HG02870 (cell line): ENCODE measurements at regions not wholly inside any gene's neighbourhood (a gene's known extent, or its start where the extent isn't known, plus 50 kb on each side); places are given as distances from the start of the nearest gene placed in this dataset.
"Not testable (repeated sequence)": the region's sequence is repeated elsewhere in the genome, so short reads cannot be mapped to it uniquely, and the experiment has no call there.

Experiments
- ATAC-seq: cut with Tn5 transposase; IDR thresholded peaks from one replicate; pipeline ENCODE4 v1.9.1; 2021; ENCODE audit warnings: mild to moderate bottlenecking, moderate library complexity; ENCODE audit not compliant: unreplicated experiment

DNA sequence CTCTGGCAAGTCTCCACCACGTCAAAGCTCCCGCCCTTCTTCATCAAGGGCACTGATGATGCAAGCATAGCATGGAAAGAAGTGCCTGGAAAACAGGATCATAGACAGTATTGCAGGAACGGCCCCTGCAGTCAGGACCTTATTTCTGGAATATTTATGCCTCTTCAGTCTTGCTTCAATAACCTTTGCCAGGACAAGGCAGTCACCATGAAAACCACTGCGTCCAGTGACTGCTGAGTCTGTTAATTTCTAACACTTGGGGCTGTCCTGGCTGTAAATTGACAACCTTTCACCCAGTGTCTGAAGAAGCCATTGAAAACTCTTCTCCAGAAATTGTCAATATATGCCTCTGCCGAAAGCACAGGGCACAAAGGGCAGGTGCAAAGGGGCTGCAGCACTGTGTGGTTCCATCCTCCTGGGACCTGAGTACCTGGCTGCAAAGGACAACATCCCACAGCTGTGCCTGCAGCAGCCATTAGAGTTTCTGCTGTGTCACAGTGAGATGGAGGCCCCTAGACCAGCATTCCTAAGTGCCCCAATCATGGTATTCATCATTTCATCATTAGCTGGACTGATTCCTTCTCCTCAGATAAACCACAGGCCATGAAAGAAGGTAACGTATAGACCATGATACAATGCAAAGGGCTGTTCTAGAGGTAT lies 819.6 kb downstream of the RNF144A start:
- ATAC-seq: no peak

DNA sequence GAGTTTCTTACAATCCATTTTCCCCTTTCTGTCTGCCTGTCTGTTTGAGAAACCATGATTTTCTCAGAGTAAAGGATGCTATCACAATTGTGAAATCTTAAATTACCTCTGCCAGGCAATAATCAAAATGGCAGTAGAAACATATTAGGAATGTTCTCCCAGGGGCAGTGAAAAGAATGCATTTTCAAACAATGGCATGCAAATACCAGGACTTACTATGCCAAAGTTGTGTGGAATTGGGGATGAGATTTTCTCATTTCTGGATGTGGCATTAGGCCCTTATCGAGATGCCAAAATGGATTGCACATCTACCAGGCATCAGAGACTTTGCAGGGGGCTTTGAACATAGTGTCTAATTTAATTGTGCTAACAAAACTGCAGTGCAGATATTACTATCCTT lies 821.4 kb downstream of the RNF144A start:
- ATAC-seq: no peak

DNA sequence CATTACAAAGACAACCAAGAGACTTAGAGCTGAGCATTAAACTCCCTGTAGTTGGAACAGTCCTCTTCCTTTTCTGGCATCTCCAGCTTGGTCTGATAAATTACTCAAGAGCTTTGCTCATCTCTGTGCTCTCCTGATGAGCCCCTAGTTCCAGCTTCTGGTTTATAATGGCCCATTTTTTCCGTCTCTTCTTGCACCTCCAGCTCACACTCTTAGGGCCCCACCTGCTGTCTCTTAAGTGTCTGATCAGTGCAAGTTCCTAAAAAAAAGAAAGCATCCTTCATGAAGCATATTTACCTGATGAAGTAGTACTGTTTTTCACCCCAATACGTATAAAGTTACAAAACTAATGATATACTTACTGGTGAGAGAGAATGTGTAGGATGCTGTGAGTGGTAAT lies 822.9 kb downstream of the RNF144A start:
- no peak for ATAC-seq

DNA sequence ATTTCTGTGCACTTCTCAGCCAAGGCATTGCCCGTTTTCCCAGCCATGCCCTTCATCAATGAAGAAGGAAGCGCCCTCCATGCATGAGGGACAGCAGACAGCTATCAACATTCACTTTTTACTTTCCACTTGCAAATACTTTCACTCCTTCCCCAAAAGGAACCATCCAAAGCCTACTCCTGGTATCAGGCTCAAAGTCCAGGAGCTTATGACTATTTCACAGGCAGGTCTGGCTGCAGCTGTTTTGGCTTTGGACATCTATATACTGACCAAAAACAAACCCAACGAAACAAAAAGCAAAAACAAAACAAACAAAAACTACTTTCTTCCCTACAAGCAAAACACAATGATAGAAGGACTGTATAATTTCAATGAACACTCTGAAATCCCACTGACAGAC lies 825.1 kb downstream of the RNF144A start:
- no peak for ATAC-seq

DNA sequence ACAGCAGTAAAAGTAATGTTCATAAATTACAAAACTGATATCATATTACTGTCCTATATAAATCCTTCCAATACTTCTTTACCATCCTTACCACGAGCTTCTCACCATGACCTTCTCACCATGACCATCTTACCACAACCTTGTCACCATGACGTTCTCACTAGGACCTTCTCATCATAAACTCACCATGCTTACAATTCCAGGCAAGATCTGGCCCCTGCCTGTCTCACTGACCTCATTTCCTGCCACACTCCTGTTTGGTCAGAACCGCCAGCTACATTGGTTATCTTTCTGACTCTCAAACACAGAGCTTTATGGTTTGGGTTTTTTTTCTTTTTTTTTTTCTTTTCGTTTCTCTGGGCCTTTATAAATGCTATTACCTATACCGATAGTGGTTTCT lies 827.6 kb downstream of the RNF144A start:
- ATAC-seq: no peak

DNA sequence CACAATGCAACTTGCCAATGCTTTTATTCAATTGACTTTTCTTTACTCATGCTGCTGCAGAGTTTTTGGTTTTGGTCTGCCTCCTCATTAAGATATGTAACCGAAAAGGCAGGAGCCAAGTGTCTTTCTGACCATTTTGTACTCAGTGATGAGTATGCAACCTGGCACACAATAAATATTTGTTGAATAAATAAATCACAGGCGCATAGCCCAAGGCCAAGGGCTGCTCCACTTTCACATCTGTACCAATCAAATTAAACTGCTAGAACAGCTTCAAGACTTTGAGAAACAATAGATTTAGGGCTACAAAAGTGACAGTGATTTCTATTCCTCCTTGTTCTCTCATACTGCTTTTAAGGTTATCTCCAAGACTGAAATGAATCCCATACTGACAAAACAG lies 828.2 kb downstream of the RNF144A start:
- ATAC-seq: no peak

DNA sequence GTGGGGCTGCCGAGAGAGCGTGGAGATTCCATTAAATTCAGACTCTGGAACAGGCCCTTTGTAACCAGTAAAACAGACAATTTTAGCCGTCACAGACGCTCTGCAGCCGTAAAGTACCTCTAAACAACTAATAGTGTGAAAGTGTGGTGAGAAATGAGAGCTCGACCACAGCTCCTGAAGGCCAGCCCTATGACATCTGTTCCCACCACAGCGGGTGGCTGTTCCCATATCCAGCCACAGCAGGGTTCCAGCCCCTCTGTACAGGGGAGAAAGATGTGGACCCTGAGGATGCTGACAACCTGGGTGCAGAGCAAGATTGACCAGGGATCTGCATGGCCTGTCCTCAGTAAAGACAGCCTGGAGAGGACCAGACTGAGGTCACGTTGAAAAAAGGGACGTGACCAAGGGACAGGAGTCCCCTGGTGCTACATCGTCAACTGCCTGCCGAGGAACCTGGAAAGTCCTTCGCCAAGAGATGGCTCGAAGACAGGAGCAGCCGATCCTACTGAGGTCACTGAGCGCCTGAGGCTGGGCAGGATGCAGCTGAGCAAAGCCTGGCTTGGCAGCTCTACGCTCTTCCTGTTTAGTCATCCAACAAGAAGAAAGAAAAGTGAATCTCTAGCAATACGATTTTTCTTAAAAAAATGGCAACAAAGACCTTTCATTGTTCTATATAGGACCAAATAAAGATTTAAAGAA lies 831.7 kb downstream of the RNF144A start:
- ATAC-seq: no peak

DNA sequence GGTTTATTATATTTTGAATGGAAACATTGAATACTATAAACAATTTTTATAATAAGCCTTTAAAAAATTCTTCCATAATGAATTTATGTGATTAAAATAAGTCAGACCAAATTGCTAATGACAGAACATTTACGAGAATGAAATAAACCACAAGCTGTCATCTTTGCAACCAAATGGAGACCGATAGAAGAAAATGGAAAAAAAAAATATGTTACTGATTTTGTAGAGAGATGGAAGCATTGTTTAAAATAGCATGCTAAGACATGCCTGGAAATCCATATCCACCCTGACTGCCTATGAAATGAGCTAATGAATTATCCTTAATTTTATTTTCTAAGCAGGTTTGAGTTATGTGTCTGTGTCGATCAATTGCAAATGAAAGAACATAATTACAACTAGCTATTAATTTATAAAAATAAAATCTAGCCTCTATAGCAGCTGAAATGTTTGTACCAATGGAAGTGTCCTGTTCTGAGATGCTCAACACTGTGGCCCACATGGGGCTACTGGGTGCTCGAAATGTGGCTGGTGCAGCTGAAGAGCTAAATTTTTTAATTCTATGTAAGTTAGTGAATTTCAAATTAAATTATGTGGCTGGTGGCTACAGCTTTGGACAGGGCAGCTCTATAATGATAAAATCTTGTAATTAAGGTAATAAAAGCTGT lies 832.8 kb downstream of the RNF144A start:
- no peak for ATAC-seq

DNA sequence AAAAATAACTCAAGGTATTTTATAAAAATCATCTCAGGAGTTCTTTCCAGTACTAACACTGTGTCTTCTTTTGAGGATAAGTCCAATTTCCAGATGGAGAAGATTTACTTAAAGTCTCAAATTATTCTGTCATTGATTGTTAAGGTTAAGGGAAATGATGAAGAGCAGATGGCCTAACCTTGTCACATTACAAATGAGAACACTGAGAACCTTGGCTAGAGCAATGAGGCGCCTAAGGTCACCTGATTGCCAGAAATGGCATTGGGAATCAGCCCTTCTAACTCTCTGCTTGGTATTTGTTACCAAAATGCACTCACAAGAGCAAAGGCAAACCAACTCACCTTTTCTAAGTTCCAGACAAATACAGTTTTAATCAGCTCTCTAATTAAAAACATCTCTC lies 835.1 kb downstream of the RNF144A start:
- ATAC-seq: no peak

DNA sequence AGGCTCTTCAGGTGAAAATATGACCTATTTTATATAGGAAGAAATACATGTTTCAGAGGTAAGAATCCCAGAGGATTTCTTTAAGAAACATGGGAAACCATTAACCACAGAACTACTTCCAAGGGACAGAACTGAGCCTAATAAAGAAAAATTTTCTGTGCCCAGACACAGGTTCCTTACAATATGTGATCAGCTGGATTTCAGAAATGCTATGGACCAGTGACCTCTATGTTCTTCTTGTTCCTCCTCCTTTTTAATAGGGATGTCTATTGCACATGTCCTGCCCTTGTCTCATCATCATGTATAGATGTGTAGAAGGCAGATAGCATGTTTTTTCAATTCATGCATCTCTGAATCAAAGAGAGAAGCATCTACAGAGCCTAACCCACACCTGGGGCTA lies 836.6 kb downstream of the RNF144A start:
- no peak for ATAC-seq

DNA sequence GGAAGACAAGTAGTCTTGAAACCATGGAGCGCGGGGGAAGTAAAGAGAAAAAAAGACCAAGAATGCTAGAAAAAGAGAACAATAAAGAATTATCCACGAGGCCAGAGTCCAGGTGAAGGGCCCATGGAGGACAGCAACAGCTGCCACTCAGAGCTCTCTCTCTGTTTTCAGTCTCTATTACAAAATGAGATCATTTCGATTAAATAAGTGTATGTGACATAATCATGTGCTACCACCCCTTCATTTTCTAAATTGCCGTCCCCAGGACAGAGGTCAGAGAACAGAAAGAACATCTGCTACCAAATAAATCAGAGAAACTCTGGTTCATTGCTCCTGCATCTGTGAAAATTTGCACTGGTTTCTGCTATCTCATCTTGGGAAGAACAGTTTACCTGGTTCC lies 838.7 kb downstream of the RNF144A start:
- no peak for ATAC-seq

DNA sequence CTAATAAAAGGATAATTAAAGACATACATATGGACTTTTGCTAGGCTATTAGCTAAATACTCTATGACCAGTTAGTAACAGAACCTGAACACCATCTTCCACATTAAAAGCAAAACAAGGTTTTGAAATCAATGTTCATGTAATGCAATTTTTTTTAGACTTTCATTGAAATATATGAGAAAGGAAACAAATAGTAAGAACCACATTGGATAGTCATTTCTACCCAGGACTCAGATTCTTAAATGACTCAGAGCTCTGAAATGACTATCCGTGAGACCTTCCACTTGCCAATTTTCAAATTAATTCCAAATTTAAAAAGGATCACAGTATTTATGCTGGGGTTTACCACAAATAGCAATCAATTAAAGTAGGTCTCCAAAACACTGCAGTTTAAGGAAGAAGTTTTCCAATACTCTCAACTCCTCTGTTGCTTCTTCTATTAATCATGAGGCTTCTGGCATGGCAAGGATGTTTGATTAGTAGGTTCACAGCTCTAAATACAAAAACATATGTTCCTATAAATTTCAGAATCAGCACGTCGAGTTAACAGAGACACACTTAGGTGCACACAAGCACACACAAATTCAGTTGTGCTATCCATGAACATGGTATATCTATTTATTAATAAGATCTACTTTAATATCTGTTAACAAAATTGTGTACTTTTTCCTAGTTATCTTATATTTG lies 841.0 kb downstream of the RNF144A start:
- ATAC-seq: peak; percentile 95

DNA sequence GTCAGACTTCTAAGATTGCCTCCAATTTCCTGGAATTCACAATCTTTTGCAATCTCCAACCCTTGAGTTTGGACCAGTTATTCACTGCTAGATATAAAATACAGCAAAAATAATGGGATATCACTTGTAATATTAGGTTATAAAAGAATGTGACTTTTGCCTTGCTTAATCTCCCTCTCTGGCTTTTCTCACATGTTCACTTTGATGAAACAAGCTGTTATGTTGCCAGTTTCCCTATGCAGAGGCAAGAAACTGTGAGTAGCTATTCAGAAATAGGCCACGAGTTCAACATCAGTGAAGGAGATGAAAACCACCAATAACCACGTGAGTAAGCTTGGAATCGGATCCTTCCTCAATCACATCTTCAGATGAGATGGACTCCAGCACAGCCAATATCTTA lies 842.7 kb downstream of the RNF144A start:
- ATAC-seq: no peak

DNA sequence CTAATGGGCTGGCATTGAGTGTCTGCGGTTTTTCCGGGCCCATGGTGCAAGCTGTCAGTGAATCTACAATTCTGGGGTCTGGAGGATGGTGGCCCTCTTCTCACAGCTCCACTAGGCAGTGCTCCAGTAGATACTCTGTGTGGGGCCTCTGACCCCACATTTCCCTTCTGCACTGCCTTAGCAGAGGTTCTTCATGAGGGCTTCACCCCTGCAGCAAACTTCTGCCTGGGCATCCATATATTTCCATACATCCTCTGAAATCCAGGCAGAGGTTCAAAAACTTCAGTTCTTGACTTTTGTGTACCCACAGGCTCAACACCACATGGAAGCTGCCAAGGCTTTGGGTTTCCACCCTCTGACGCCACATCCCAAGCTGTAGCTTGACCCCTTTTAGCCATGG lies 846.2 kb downstream of the RNF144A start:
- ATAC-seq: not testable (repeated sequence)

DNA sequence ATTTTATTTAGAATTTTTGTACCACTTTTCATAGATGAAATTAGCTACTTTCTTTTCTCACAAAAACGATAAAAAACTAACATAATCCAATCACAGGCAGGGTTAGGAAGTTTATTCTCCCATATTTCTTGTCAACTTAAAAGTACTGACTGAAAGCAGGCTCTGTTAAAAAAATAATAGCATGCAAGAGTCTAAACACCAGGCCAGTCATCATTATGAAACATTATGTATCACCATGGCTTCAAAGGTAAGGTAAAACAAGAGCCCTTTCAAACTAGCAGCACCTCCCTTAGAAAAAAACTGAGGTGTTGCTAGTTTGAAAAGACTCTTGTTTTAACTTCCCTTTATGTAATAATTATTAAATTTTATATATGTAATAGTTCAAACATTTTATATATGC lies 848.0 kb downstream of the RNF144A start:
- no peak for ATAC-seq

DNA sequence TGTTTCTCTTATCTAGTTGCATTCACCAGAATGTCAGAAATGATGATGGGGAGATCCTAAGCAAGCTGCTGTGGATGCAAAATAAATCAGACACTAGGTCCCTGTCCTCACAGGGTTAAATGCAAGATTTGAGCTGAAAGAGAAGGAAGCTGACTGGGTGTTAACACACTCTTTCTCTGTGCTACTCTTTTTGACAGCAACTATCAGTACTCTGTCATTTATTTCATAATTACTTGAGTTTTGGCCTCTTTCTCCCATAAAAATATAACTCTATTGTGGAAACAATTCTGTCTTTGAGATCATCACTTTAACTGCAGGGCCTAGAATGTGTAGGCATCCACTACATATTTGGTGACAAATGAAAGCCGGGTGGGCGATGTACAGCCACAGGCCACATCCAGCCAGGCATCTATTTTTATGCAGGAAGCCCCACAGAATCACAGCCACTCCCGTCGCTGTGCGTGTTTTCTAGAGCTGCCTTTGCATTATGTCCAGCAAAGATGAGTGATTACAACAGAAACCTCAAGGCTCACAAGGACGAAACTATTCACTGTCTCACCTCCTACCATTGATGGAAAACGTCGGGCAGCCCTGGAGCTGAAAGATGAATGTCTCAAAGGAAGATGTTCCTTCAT lies 849.0 kb downstream of the RNF144A start:
- ATAC-seq: no peak

DNA sequence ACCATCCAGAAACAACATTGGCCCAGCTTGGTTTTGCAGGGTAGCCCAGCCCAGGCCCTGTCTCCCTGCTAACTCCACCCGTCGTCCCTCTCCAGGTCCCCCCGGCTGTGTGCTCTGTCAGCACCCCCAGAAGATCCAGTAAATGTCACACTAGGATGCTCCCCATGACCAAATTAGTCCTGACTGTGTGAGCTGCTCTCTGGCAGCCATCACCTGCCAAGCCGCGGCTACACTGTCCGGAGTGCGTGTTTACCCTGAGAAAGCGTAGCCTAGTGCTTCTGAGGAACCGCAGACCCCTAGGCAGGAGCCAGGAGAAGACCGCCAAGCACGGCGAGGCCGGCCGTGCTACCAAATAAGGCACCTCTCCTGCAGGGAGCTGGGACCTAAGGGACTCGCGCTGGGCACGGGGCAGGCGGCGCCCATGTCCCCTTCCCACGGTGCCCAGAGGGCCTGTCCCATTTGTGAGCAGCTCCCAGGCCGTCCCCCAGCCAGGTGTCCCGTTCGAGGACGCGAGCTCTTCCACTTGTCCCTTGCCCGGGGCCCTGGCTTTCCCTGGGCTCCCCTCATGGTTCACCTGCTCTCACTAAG lies 849.9 kb downstream of the RNF144A start:
- ATAC-seq: no peak

DNA sequence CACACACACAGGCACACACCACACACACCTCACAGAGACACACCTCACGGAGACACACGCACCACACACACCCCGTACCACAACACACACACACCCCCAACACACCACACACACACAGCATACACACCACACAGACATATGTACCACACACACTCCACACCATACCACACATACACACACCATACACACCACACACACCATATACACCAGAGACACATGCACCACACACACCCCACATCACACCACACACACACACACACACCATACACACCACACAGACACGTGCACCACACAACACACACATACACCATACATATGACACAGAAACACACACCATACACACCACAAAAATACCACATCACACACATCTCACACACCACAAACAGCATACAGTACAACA lies 850.7 kb downstream of the RNF144A start:
- ATAC-seq: no peak

DNA sequence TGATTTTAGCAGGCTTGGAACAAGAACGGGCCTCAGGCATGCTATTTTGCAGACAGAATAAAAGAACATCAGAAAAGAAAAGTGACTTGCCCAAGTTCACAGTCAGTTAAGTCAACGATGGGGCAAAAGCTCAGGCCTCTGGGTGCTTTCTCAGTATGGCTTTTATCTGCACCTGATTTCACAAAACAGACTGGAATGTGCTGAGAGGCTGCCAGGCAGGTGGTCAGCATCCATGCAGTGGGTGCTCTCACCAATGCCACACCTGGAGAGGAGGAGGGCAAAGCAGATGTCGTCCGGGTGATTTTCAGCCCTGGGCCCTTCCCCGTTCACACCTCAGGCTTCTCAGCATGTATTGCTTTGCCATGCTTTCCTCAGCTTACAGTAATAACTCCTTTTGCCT lies 854.6 kb downstream of the RNF144A start:
- no peak for ATAC-seq

DNA sequence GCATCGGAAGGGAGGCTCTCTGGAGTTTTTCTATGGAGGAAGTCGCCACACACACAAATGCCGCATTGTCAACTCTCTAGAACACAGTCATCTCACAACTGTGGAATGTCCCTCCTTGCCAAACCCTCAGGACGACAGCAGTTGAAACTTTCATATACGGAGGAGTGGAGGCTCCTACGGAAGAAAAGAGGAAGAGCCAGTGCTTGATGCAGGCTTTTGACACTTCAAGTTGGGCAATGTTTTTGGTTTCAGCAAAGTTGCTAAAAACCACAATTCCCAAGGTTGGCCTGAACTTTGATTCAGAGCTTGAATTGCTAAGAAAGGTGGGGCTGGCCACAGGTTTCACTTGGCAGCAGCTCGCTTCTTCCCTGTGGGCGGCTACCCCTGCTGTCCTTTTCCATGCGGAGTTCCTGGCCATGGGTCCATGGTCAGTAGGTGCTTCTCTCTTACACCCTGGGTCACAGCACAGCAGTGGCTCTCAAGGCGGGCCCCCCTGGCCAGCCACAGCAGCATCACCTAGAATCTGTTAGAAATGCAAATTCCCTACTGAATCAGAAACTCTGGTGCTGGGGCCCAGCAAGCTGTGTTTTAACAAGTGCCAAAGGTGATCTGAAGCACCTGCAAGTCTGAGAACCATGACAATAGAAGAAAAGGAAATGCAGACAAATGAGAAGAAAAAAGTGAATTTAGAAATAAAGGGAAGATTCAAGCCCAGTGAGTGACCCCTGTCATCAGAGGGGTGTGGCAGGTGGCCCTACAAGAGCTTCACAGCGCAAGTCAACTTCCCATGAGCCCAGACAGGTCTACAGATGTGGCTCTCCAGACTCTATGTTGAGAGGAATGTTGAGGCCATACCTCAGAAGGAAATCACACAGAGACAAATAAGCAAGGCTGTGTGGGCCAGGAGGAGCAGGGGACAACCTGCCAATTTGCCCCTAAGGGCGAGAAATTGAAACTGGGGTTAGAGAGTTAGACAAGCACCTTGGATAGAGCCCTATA lies 856.4 kb downstream of the RNF144A start:
- ATAC-seq: peak; percentile 75
